Endothelial cell of umbilical vein (primary cell): ENCODE measurements at regions not wholly inside any gene's neighbourhood (a gene's known extent, or its start where the extent isn't known, plus 50 kb on each side); places are given as distances from the start of the nearest gene placed in this dataset.

Source experiments
- CTCF ChIP-seq, 2 donors: IDR thresholded peaks; 1 replicate in 1 of 2; 2 replicates in 1 of 2; pipeline ENCODE4 v1.5.1; 2011; ENCODE audit warnings: low read length in 2 of 2, mild to moderate bottlenecking in 2 of 2, moderate library complexity in 2 of 2, control low read depth in 1 of 2, inconsistent platforms in 1 of 2, low read depth in 1 of 2; ENCODE audit not compliant: insufficient read depth in 1 of 2; ENCODE audit errors: extremely low read depth in 1 of 2
- EZH2 ChIP-seq: IDR thresholded peaks from 2 replicates; pipeline ENCODE4 v1.6.1; 2012; ENCODE audit warnings: borderline replicate concordance, low read depth, mild to moderate bottlenecking, moderate library complexity, low read length, inconsistent platforms; ENCODE audit not compliant: severe bottlenecking
- JUN ChIP-seq: IDR thresholded peaks from 2 replicates; pipeline ENCODE4 v1.6.1; 2011; ENCODE audit warnings: borderline replicate concordance, low read depth; ENCODE audit not compliant: insufficient read length, insufficient read depth
- MAX ChIP-seq: IDR thresholded peaks from 2 replicates; pipeline ENCODE4 v1.6.1; 2011; ENCODE audit not compliant: insufficient read depth, insufficient read length
- POLR2A ChIP-seq: IDR thresholded peaks from 2 replicates; pipeline ENCODE4 v1.6.1; 2012; ENCODE audit warnings: low read depth, mild to moderate bottlenecking, control low read depth, low read length
- POLR2AphosphoS5 ChIP-seq: IDR thresholded peaks from 2 replicates; pipeline ENCODE4 v1.6.1; 2012; ENCODE audit warnings: low read depth, mild to moderate bottlenecking, control low read depth, low read length, moderate library complexity; ENCODE audit not compliant: insufficient read depth

- TF ChIP-seq POLR2A = no peak
- TF ChIP-seq JUN = no peak
- TF ChIP-seq POLR2AphosphoS5 = no peak
- no peak for TF ChIP-seq CTCF (IDR thresholded peaks at IDR 0.05; ENCODE audit: extremely low read depth in 1 of 2, insufficient read depth in 1 of 2, low read depth in 1 of 2, low read length in 2 of 2)
- no peak for TF ChIP-seq EZH2
- no peak for TF ChIP-seq MAX
These were observed 441.2 kb upstream of the ANO3 start for GRCh38 chr11:25890626-25891260.
